IMR-90 (cell line): ENCODE measurements at regions not wholly inside any gene's neighbourhood (a gene's known extent, or its start where the extent isn't known, plus 50 kb on each side); places are given as distances from the start of the nearest gene placed in this dataset.

Experiments
- BHLHE40 ChIP-seq: fragments of 150-350 bp; IDR thresholded peaks from 2 replicates; pipeline ENCODE4 v1.6.1; 2016; ENCODE audit warnings: mild to moderate bottlenecking, low read depth, low read length
- CTCF ChIP-seq: conservative IDR thresholded peaks from 2 replicates; pipeline ENCODE4 v1.5.1; 2012; ENCODE audit warnings: mild to moderate bottlenecking, low read depth, low read length, improper control_type of control experiment
- MAFK ChIP-seq: IDR thresholded peaks from 2 replicates; pipeline ENCODE4 v1.6.1; 2012; ENCODE audit warnings: low read depth, low read length, improper control_type of control experiment
- MAZ ChIP-seq: IDR thresholded peaks from 2 replicates; pipeline ENCODE4 v1.6.1; 2012; ENCODE audit warnings: low read depth, mild to moderate bottlenecking, low read length, improper control_type of control experiment, moderate library complexity, borderline replicate concordance
- MXI1 ChIP-seq: IDR thresholded peaks from 2 replicates; pipeline ENCODE4 v1.6.1; 2012; ENCODE audit warnings: low read depth, mild to moderate bottlenecking, low read length, moderate library complexity, borderline replicate concordance
- POLR2A ChIP-seq: IDR thresholded peaks from 2 replicates; pipeline ENCODE4 v1.6.1; 2012; ENCODE audit warnings: mild to moderate bottlenecking, low read depth, low read length
- RAD21 ChIP-seq: IDR thresholded peaks from 2 replicates; pipeline ENCODE4 v1.6.1; 2012; ENCODE audit warnings: low read length, improper control_type of control experiment
- RCOR1 ChIP-seq: IDR thresholded peaks from 2 replicates; pipeline ENCODE4 v1.6.1; 2012; ENCODE audit warnings: mild to moderate bottlenecking, low read length, improper control_type of control experiment; ENCODE audit not compliant: insufficient replicate concordance
- RFX5 ChIP-seq: IDR thresholded peaks from 2 replicates; pipeline ENCODE4 v1.8.0; 2012; ENCODE audit warnings: low read depth, mild to moderate bottlenecking, low read length, moderate library complexity
- SMC3 ChIP-seq: fragments of 150-350 bp; IDR thresholded peaks from 2 replicates; pipeline ENCODE4 v1.6.1; 2016; ENCODE audit warnings: low read depth, mild to moderate bottlenecking, antibody characterized with exemption, low read length, moderate library complexity
- USF2 ChIP-seq: fragments of 150-350 bp; IDR thresholded peaks from 2 replicates; pipeline ENCODE4 v1.6.1; 2017; ENCODE audit warnings: mild to moderate bottlenecking, antibody characterized with exemption, low read length, low read depth

GRCh38 chr2:228245601-228246000, 64.1 kb upstream of the SPHKAP start:
- TF ChIP-seq MXI1 (no peak), CTCF (no peak), RCOR1 (no peak), POLR2A (no peak), MAFK (no peak), RFX5 (no peak), USF2 (no peak), RAD21 (no peak), MAZ (no peak), SMC3 (no peak), BHLHE40 (no peak)
